PC-3 (cell line): ENCODE measurements at regions not wholly inside any gene's neighbourhood (a gene's known extent, or its start where the extent isn't known, plus 50 kb on each side); places are given as distances from the start of the nearest gene placed in this dataset.

Experiments used
- CTCF ChIP-seq: fragments of 300-600 bp; sonication (generic); conservative IDR thresholded peaks from 2 replicates; pipeline ENCODE4 v1.5.1; 2017; ENCODE audit warnings: antibody characterized with exemption, low read depth, mild to moderate bottlenecking, low read length
- EZH2 ChIP-seq: fragments of 300-600 bp; sonication (generic); IDR thresholded peaks from one replicate; pipeline ENCODE4 v1.6.1; 2017; ENCODE audit warnings: antibody characterized with exemption, mild to moderate bottlenecking, low read length; ENCODE audit not compliant: unreplicated experiment

- TF ChIP-seq CTCF: no peak
- no peak for TF ChIP-seq EZH2
Observed at GRCh38 chr5:162444129-162444762, 376.7 kb downstream of the GABRG2 start.
